H9 (cell line): ENCODE measurements at regions not wholly inside any gene's neighbourhood (a gene's known extent, or its start where the extent isn't known, plus 50 kb on each side); places are given as distances from the start of the nearest gene placed in this dataset.
A peak's percentile ranks its signal among the peaks of the same experiment; 100 is the strongest.

Experiments
- DNase-seq: peaks from one replicate; pipeline ENCODE4 v3.0.0-alpha.2; 2017
- H2AFZ ChIP-seq: one replicate; pipeline ENCODE4 v1.6.1; 2013; ENCODE audit warnings: mild to moderate bottlenecking, low read length, control low read depth, moderate library complexity
- H2AK5ac ChIP-seq: 2 replicates; pipeline ENCODE4 v1.6.1; 2013; ENCODE audit warnings: low read length, control low read depth, mixed read lengths; ENCODE audit not compliant: insufficient read length
- H2BK120ac ChIP-seq: one replicate; pipeline ENCODE4 v1.6.1; 2013; ENCODE audit warnings: low read depth, mild to moderate bottlenecking, low read length, control low read depth, inconsistent platforms; ENCODE audit not compliant: poor library complexity, severe bottlenecking
- H2BK12ac ChIP-seq: 2 replicates; pipeline ENCODE4 v1.6.1; 2013; ENCODE audit warnings: low read length, control low read depth, mixed read lengths, low read depth; ENCODE audit not compliant: insufficient read length
- H2BK15ac ChIP-seq: 2 replicates; pipeline ENCODE4 v1.6.1; 2013; ENCODE audit warnings: low read depth, low read length, control low read depth
- H2BK20ac ChIP-seq: one replicate; pipeline ENCODE4 v1.6.1; 2013; ENCODE audit warnings: low read depth, mild to moderate bottlenecking, low read length, control low read depth, inconsistent platforms; ENCODE audit not compliant: poor library complexity, severe bottlenecking
- H2BK5ac ChIP-seq: 2 replicates; pipeline ENCODE4 v1.6.1; 2013; ENCODE audit warnings: low read length, control low read depth, mixed read lengths; ENCODE audit not compliant: insufficient read length
- H3K14ac ChIP-seq: 2 replicates; pipeline ENCODE4 v1.6.1; 2013; ENCODE audit warnings: low read length, control low read depth; ENCODE audit not compliant: insufficient read depth
- H3K18ac ChIP-seq: 2 replicates; pipeline ENCODE4 v1.6.1; 2013; ENCODE audit warnings: low read depth, mild to moderate bottlenecking, mixed read lengths, low read length, control low read depth; ENCODE audit not compliant: insufficient read length
- H3K23ac ChIP-seq: 2 replicates; pipeline ENCODE4 v1.6.1; 2013; ENCODE audit warnings: low read length, control low read depth, mixed read lengths, low read depth; ENCODE audit not compliant: insufficient read length
- H3K23me2 ChIP-seq: 2 replicates; pipeline ENCODE4 v1.6.1; 2013; ENCODE audit warnings: low read depth, mild to moderate bottlenecking, mixed read lengths, low read length, control low read depth; ENCODE audit not compliant: insufficient read length, poor library complexity, severe bottlenecking
- H3K27ac ChIP-seq: 2 replicates; pipeline ENCODE4 v1.5.1; 2013; ENCODE audit warnings: low read length, control low read depth, mixed read lengths, low read depth; ENCODE audit not compliant: insufficient read length
- H3K27me3 ChIP-seq: 2 replicates; pipeline ENCODE4 v1.6.1; 2013; ENCODE audit warnings: low read length, control low read depth, inconsistent platforms; ENCODE audit not compliant: insufficient read depth
- H3K4ac ChIP-seq: 2 replicates; pipeline ENCODE4 v1.6.1; 2013; ENCODE audit warnings: low read depth, mild to moderate bottlenecking, control low read depth, inconsistent platforms, low read length, moderate library complexity
- H3K4me1 ChIP-seq: 2 replicates; pipeline ENCODE4 v1.6.1; 2013; ENCODE audit warnings: low read length, control low read depth, inconsistent platforms; ENCODE audit not compliant: insufficient read depth
- H3K4me2 ChIP-seq: 2 replicates; pipeline ENCODE4 v1.6.1; 2013; ENCODE audit warnings: low read length, control low read depth, mixed read lengths; ENCODE audit not compliant: insufficient read length, insufficient read depth
- H3K56ac ChIP-seq: 2 replicates; pipeline ENCODE4 v1.6.1; 2013; ENCODE audit warnings: low read depth, mild to moderate bottlenecking, mixed read lengths, low read length, control low read depth; ENCODE audit not compliant: insufficient read length
- H3K79me1 ChIP-seq: 2 replicates; pipeline ENCODE4 v1.6.1; 2013; ENCODE audit warnings: low read depth, mild to moderate bottlenecking, moderate library complexity, low read length, control low read depth, inconsistent platforms; ENCODE audit not compliant: insufficient read depth, poor library complexity, severe bottlenecking
- H3K79me2 ChIP-seq: 2 replicates; pipeline ENCODE4 v1.6.1; 2013; ENCODE audit warnings: low read length, control low read depth, inconsistent platforms; ENCODE audit not compliant: insufficient read depth
- H3K9ac ChIP-seq: 2 replicates; pipeline ENCODE4 v1.6.1; 2013; ENCODE audit warnings: low read length, control low read depth, mixed read lengths; ENCODE audit not compliant: insufficient read length; ENCODE audit errors: extremely low read depth
- H3K9me3 ChIP-seq: one replicate; pipeline ENCODE4 v1.6.1; 2013; ENCODE audit warnings: low read depth, low read length, inconsistent platforms; ENCODE audit not compliant: control insufficient read depth
- H3T11ph ChIP-seq: one replicate; pipeline ENCODE4 v1.6.1; 2013; ENCODE audit warnings: mild to moderate bottlenecking, low read length, control low read depth, inconsistent platforms
- H4K20me1 ChIP-seq: one replicate; pipeline ENCODE4 v1.6.1; 2013; ENCODE audit not compliant: control insufficient read depth, insufficient read length, insufficient read depth
- H4K5ac ChIP-seq: 2 replicates; pipeline ENCODE4 v1.6.1; 2013; ENCODE audit warnings: low read depth, mild to moderate bottlenecking, mixed read lengths, low read length, control low read depth; ENCODE audit not compliant: insufficient read length
- H4K8ac ChIP-seq: replicated peaks from 2 replicates; pipeline ENCODE4 v1.6.1; 2013; ENCODE audit warnings: low read length, control low read depth, mixed read lengths, low read depth; ENCODE audit not compliant: insufficient read length
- H4K91ac ChIP-seq: 2 replicates; pipeline ENCODE4 v1.6.1; 2013; ENCODE audit warnings: low read depth, mild to moderate bottlenecking, moderate library complexity, mixed read lengths, low read length, control low read depth; ENCODE audit not compliant: insufficient read length
- H3K27ac Mint-ChIP-seq, 3 experiments: 2 replicates in 2 of 3; 3 replicates in 1 of 3; pipeline ENCODE4 v1.8.0; 2020 to 2021; ENCODE audit warnings: mixed read lengths in 3 of 3, mild to moderate bottlenecking in 1 of 3, moderate library complexity in 1 of 3
- H3K27me3 Mint-ChIP-seq: 2 replicates; pipeline ENCODE4 v1.8.0; 2021; ENCODE audit warnings: low read depth, mild to moderate bottlenecking, moderate library complexity, mixed read lengths
- H3K36me3 Mint-ChIP-seq, 3 experiments: 2 replicates in 2 of 3; 3 replicates in 1 of 3; pipeline ENCODE4 v1.8.0; 2020 to 2021; ENCODE audit warnings: low read depth in 3 of 3, mixed read lengths in 3 of 3; ENCODE audit not compliant: insufficient read depth in 1 of 3
- H3K4me1 Mint-ChIP-seq, 2 experiments: 2 replicates each; pipeline ENCODE4 v1.8.0; 2020; ENCODE audit warnings: mixed read lengths in 2 of 2
- H3K4me3 Mint-ChIP-seq, 2 experiments: 2 replicates in 1 of 2; 3 replicates in 1 of 2; pipeline ENCODE4 v1.8.0; 2020 to 2021; ENCODE audit warnings: mild to moderate bottlenecking in 2 of 2, mixed read lengths in 2 of 2, moderate library complexity in 1 of 2
- H3K9me3 Mint-ChIP-seq, 2 experiments: 2 replicates in 1 of 2; 3 replicates in 1 of 2; pipeline ENCODE4 v1.8.0; 2020; ENCODE audit warnings: mild to moderate bottlenecking in 2 of 2, mixed read lengths in 2 of 2, moderate library complexity in 1 of 2
- CTCF ChIP-seq: fragments of 200-600 bp; sonication (generic); conservative IDR thresholded peaks from 3 replicates; pipeline ENCODE4 v1.8.0; 2021; ENCODE audit warnings: antibody characterized with exemption, mild to moderate bottlenecking
- WGBS: extraction: QIAGEN DNeasy Blood & Tissue Kit; methylation state at CpG from one replicate; pipeline ENCODE4 v1.1.7; 2013; ENCODE audit warnings: missing lambda C conversion rate, low lambda C conversion rate, mixed read lengths; ENCODE audit not compliant: insufficient read length; ENCODE audit errors: extremely low coverage; 5-methylcytosine and 5-hydroxymethylcytosine counted together

GRCh38 chr22:48180631-48181030, 1418.2 kb downstream of the TBC1D22A start:
- Mint-ChIP-seq H3K4me1 (peaks cover 3 to 6% of the 10 kb centered on the region in 2 experiments; a peak in 2 of 4 replicates), H3K36me3 (peaks cover 0 to 2% (median 0%) of the 10 kb centered on the region in 3 experiments; a peak in 1 of 7 replicates), H3K27ac (no peak overlapping the region), H3K4me3 (no peak overlapping the region), H3K27me3 (peaks cover 5% of the 10 kb centered on the region), H3K9me3 (no peaks in the 10 kb centered on the region; a peak in 1 of 5 replicates)
- Histone ChIP-seq H4K91ac (no peak overlapping the region), H3K14ac (no peak overlapping the region), H2BK5ac (no peak overlapping the region), H3K4me2 (no peak overlapping the region), H3K23me2 (no peaks in the 10 kb centered on the region), H2BK20ac (no peak overlapping the region), H3T11ph (no peak overlapping the region), H4K5ac (no peak overlapping the region), H3K4me1 (no peaks in the 10 kb centered on the region; the same call in 1 of the 2 replicates), H2BK120ac (no peak overlapping the region), H3K9me3 (no peaks in the 10 kb centered on the region), H4K20me1 (no peaks in the 10 kb centered on the region), H2BK12ac (no peak overlapping the region), H3K23ac (no peak overlapping the region), H3K56ac (no peak overlapping the region), H2AK5ac (no peak overlapping the region), H3K18ac (no peak overlapping the region), H3K27me3 (no peaks in the 10 kb centered on the region), H3K79me2 (no peaks in the 10 kb centered on the region), H3K27ac (no peak overlapping the region), H3K4ac (no peak overlapping the region), H4K8ac (no peak overlapping the region), H3K79me1 (no peaks in the 10 kb centered on the region), H2BK15ac (no peak overlapping the region), H2AFZ (no peak overlapping the region), H3K9ac (no peak overlapping the region)
- no peak for TF ChIP-seq CTCF
- peak; percentile 6 for DNase-seq
- WGBS, result no CpG with 5 or more reads among the region's 4 CpGs
